ENCODE measurements at regions not wholly inside any gene's neighbourhood (a gene's known extent, or its start where the extent isn't known, plus 50 kb on each side); places are given as distances from the start of the nearest gene placed in this dataset.

DNA sequence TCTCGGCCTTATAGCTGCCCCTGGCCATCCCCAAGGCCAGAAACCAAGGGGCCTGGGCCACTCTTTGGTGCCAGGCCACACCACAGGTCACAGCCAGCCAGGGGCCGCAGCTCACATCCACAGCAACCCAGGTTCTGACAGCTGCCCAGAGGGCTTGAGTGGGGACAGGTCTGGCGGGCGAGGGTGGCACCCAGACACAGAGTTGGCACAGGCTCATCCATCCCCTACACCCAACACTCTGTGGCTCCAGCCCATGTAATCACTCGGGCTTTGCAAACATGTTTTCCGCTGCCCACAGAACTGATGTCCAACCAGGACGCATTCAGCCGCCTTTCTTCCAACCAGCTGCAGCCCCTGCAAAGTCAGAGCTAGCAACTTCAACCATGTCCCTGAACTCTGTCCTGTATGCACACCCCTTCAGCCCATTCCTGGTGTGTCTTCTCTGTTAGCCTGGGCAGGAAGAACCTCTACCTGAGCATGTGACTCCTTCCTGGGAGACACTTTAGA lies 57.7 kb upstream of the PPP2R2D start:
- no peak for DNase-seq (ENCODE audit: low read depth in 2 of 2, low spot score in 1 of 2)

DNA sequence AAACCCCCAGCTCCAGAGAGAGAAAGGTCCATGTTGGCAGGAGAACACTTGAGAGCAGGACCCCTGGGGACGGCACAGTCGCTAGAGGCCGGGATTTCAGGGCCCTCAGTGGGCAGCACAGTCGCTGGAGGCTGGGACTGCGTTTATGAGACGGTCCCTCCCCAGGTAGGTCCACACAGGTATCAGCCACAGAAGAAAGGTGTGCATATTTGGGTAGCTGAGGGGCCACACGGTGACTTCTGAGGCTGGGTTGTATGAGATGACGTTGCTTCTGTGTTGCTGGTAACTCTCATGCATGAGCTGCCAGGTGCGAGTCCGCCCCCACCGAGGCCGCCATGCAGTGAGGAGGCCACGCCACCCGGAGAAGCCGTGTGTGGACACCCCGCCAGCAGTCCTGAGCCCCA lies 56.9 kb upstream of the PPP2R2D start:
- no peak for DNase-seq (ENCODE audit: low read depth in 2 of 2, low spot score in 1 of 2)

DNA sequence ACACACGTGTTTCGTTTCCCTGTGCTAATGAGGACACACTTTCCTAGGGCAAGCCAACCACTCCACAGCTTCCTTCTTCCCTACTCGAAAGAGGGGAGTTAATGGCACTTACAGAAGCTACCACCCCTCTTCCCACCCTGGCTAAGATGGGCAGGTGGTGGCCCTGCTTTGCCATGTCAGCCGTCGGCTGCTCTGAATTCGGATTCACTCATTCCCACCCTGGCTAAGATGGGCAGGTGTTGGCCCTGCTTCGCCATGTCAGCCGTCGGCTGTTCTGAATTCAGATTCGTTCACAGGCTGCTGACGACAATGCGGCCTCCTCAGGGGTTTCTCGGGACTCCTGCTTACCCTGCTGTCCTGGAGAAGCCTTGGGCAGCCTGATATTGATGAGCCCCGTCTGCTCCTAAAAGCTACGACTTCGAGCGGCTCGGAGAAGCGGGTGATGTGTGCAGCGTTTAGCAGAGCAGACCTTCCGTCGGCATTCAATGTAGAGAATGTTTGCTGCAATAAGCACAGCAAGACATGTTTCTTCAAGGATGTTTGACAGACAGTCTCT lies 56.2 kb upstream of the PPP2R2D start:
- DNase-seq (ENCODE audit: low read depth in 2 of 2, low spot score in 1 of 2): no peak

DNA sequence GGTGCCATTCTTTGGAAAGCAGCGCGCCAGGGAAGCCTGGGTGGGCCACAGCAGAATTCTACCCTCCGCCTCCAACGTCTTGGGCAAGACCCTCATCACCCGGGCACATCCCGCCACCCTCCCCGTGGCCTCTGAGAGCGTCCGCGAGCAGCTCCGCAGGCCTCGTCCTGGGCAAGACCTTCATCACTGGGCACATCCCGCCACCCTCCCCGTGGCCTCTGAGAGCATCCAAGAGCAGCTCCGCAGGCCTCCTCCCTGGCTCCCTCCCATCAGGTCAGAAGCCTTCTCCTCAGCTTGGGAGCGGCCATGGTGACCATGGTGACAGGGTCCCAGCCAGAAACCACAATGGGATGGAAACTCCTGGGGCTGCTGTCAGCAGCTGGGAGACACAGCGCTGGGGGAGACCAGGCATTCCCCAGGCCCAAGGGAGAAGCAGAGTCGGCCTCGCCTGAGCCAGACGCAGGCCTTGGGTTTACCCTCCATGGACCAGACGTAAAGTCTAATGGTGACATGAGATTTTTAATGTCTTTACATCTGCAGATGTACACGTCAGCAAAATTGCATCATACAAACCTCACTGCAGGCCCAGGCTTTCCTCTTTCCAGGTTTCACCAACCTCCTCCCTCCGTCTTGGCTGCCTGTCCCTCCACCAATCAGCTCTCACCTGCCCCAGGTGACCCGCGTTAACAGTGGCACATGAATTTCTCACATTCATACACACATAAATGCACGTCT lies 55.1 kb upstream of the PPP2R2D start:
- DNase-seq (ENCODE audit: low read depth in 2 of 2, low spot score in 1 of 2): no peak

DNA sequence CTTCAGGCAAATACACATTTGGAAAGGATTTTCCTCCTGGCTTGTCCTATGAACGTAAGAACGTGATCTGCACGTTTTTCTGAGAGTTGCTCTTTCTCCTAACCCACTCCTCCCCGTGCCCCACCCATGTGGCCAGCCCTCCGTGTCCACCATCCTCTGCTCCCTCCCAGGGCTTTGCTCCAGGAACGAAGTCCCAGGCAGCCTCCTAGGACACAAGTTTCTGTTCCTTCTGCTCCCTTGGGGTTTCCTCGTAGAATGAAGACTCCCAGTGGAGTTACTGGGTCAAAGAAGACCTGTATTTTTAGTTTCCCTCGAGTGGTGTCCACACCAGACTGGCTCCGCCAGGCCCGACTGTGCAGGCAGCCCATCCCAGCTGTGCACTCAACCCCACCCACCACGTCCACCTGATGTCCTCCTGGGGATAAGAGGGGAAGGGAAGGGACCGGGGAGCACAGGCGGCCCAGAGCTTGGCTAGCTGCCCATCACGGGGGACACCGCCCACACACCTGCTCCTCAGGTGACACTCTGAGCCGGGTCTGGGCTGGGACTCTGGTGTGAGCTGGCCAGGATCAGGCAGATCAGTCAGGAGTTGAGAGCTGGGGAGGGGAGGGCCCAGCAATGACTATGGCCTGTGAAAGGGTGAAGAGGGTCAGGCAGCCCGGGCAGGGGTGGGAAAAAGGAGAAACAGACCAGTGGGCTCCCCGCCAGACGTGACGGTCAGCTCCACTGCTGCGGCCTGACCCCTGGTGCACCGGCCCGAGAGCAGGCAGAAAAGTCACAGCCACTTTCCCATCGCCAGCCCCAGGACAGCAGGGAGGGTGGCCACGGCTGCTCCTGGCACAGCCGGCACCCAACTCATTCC lies 54.3 kb upstream of the PPP2R2D start:
- DNase-seq (ENCODE audit: low read depth in 2 of 2, low spot score in 1 of 2): no peak

DNA sequence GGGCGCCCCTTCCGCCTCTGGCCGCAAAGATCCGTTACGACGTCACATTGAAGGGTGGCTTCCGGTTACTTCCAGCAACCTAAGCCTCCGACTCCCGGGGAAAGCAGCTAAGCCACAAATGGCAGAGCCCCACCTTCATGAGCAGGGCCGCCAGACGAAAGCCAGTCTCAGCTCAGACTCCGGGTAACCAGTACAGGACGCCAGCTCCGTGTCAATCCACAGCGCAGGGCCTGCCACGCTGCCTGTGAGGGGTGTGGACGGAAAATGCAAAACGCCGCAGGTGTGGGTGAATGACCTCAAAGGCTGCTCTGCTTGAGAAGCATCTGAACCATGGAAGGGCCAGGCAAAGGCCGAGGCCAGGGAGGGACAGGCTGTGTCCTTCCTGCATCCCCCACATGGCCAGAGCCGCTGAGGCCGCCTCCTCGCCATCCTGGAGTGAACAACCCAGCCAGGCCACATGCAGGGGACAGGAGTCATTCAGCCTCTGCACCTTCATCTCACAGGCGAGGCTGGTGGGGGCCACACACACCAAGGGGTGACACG lies 53.5 kb upstream of the PPP2R2D start:
- DNase-seq (ENCODE audit: low read depth in 2 of 2, low spot score in 1 of 2): no peak

DNA sequence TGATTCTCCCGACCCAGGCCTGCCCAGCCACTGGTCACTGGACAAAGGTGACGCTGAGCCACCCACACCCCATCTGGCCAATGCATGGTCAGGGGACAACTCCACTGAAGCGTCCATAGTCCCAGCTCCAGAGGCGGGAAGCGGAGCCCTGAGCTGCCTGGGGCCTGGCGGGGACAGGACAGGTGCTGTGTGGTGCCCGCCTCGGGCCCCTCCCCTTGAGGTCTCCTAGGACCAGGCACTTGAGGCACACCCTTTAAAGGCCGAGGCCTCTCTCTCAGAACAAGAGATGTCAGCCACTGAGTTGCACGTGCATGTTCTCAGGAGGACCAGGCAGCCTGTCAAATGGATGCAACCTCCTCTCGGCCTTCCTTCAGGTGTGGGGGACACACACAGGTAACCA lies 52.5 kb upstream of the PPP2R2D start:
- DNase-seq (ENCODE audit: low read depth in 2 of 2, low spot score in 1 of 2): no peak

DNA sequence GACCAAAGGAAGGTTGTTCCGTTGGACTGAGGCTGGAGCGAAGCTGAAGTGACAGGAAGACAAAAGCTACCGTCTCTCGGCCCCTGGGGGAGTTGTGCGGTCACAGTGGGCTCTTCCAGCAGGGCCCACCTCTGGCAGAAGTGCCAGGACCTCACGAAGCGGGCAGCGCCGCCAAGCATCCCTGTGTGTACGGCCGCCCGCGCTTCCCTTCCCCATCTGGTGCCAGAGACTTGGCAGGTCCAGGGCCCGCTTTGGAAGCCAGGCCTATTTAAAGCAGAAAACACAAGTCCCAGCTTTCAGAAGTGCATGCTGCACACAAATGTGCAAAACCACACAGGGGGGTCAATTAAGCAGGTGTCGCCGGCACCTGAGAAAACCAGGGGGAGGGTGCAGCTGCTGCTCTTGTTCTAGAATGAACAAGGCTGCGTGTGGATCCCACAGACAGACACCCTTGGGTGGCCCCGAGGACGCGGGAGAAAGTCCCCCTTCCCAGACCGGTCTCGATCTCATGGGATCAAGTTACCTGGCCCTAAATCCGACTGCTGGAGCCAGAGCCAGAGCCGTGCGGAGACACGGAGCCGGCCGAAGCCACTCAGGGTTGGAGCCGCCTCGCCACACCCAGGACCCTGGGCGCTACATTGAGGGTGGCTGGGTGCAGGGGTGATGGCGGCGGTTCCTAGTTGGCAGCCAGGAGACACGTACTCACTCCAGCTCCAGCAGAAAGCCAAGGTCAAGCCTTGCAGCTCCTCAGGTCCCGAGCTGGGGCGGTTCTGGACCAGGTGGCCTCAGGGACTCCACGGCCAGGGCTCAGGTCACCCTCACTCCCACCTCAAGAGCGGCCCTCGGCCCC lies 51.8 kb upstream of the PPP2R2D start:
- no peak for DNase-seq (ENCODE audit: low read depth in 2 of 2, low spot score in 1 of 2)

DNA sequence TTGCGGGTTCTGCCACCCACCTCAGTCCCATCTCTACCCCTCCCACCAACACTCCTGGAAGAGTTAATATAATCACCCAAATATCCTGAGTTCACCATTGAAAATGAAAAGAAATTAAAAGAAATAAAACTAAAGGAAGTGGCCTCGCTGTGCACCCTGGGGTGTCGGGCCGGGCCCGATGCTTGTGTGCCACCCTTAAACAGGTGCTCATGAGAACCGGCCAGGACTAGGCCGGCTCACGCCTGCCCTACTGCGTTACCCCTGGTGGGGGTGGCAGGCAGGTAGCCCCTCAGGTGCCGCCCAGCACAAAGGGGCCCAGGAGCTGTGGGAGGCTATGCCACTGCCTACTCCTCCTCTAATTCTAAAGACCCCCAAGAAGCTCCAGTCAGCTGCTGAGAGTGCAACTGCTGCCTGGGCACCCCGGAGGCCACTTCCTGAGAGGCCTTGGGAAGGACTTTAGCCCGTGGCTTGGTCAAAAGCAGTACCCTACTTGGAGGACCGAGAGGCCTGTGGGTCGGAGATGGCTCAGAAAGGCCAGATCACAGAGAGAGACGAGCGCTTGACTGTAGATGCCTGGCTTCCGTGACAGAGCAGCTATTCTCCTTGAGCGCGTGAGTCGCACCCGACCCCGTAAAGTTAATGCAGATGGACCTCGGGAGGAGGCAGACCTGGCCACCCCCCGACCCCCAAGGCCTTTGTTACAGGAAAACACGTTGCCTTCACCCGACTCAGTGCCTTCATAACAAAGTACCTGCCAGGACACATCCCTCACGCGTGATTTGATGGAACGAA lies 51.0 kb upstream of the PPP2R2D start:
- DNase-seq (ENCODE audit: low read depth in 2 of 2, low spot score in 1 of 2): no peak

DNA sequence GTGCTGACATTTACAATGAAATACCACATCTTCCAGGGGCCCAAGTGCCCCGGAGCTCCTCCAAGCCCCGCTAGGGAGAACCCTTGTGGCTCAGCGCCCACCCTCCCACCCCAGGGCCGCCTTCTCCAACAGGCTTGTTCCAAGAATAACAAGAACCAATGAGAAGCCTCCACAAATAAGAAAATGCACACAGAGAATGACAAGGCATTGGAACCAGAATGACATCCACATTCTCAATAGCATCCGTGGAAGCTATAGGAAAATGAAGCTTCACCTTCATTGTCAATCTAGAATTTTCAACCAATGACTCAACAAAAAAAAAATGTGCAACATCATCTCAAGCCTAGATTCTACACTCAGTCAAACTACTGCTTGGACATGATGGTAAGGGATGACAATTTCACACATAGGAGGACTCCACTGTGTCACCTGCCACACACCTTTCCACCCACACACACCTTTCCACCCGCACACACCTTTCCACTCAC lies 50.4 kb upstream of the PPP2R2D start:
- DNase-seq (ENCODE audit: low read depth in 2 of 2, low spot score in 1 of 2): no peak
